Activated CD8-positive, alpha-beta memory T cell treated with anti-CD3 and anti-CD28 coated beads for 36 hours (primary cell): ENCODE measurements at regions not wholly inside any gene's neighbourhood (a gene's known extent, or its start where the extent isn't known, plus 50 kb on each side); places are given as distances from the start of the nearest gene placed in this dataset.

Source experiments
- CTCF ChIA-PET: fragments of 350-600 bp; sonication (Branson Sonifier 250); formaldehyde crosslinking; loops from one replicate; lab custom pipeline; 2021; ENCODE audit warnings: antibody characterized with exemption; lab: Charles Lee
- POLR2A ChIA-PET: fragments of 350-600 bp; sonication (Branson Sonifier 250); formaldehyde crosslinking; loops from one replicate; lab custom pipeline; 2021; ENCODE audit warnings: antibody characterized with exemption; lab: Charles Lee

DNA sequence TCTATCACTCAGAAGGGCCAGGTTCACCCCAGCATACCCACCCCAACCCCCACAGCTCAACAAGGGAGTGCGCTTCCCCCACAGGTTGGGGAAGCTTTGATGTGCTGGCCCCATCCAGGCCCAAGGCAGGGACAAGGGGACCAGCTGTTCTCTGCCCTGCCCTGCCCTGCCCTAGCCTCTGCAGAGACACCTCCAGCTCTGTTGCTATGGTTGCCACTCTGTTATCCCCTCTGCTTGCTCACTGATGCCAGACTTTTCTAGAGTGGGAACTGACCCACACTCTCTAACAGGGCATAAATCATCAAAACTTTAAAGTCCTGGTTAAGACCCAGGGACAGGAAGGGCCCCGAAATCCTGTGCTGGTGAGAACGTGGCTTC lies 50.4 kb upstream of the ENPP7 start:
- ChIA-PET POLR2A (no interaction called here), CTCF (no interaction called here)

GRCh38 chr17:79679631-79680317 lies 51.0 kb upstream of the ENPP7 start:
- CTCF ChIA-PET: interaction anchor here (0.6 kb wide), 1 partner anchor 100 kb away, joined by 4 read pairs; no protein-coding TSS in a partner anchor

DNA sequence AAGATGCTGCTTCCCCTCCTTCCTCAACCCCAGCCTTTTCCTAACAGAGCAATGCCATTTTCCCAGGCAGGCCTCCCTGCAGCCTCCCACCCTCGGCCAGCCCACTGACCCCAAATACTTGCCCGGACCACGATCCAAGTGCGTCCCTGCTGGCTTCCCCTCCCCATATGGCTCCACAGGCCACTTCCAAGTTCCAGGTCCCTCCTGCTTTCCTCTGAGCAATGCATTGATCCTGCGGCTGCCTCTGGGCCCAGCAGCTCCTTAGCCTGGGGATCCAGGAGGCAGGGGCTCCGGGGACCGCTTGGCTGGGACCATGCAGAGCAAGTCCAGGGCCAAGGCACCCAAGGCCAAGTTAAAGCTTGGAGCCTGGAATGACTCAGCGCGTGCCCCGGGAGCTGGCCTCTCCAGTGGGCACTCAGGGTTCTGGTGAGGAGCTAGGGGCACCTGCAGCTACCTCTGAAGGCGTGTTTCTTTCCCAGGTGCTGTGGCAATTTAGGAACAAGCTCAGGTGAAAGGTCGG lies 51.9 kb upstream of the ENPP7 start:
- POLR2A ChIA-PET: no interaction called here
- CTCF ChIA-PET: no interaction called here

More at GRCh38 chr17:79679631-79680317, 51.0 kb upstream of the ENPP7 start:
- POLR2A ChIA-PET: no interaction called here

- ChIA-PET POLR2A (no interaction called here), CTCF (no interaction called here)
Measured at GRCh38 chr17:79678091-79678735, 52.5 kb upstream of the ENPP7 start.

DNA sequence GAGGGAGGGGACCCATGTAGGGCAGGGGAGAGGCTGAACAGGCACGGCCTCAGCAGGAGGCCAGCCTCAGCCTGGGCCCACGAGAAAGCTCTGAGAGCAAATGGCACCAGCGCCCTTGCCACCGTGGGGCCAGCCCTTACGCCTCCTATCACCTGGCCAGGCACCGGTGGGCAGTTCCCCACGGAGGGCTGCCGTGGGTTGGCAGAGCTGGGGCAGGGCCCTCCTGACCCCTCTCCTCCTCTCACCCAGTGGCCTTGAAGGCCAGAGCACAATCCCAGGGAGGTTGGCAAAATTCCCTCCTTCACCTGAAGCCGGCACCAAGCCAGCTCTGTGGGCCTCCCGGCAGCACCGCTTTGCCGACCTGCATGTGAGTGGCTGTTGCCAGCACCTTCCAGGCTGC lies 53.1 kb upstream of the ENPP7 start:
- ChIA-PET POLR2A (no interaction called here), CTCF (no interaction called here)

GRCh38 chr17:79676796-79677195 lies 53.9 kb upstream of the ENPP7 start:
- CTCF ChIA-PET: no interaction called here
- POLR2A ChIA-PET: no interaction called here

DNA sequence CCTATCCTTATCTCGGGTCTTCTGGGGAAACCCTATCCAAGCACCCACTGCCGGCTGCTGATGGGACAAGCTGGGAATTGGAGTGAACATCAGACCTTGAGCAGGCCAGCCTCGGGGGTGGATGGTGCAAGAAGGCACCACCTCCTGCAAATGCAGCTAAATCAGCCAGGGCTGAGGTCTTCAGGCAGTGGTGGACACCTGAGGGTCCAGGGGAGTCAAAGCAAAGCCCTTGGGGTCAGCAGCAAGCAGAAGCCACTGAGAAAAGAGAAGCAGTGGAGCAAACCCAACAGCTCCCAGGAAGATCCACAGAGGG lies 55.4 kb upstream of the ENPP7 start:
- ChIA-PET CTCF (interaction anchor here (0.6 kb wide), 1 partner anchor 22 kb away, joined by 3 read pairs; no protein-coding TSS in a partner anchor), POLR2A (no interaction called here)

GRCh38 chr17:79674506-79675412 lies 56.0 kb upstream of the ENPP7 start:
- CTCF ChIA-PET: no interaction called here
- POLR2A ChIA-PET: no interaction called here

GRCh38 chr17:79673517-79673916 lies 57.2 kb upstream of the ENPP7 start:
- ChIA-PET CTCF (no interaction called here), POLR2A (no interaction called here)

DNA sequence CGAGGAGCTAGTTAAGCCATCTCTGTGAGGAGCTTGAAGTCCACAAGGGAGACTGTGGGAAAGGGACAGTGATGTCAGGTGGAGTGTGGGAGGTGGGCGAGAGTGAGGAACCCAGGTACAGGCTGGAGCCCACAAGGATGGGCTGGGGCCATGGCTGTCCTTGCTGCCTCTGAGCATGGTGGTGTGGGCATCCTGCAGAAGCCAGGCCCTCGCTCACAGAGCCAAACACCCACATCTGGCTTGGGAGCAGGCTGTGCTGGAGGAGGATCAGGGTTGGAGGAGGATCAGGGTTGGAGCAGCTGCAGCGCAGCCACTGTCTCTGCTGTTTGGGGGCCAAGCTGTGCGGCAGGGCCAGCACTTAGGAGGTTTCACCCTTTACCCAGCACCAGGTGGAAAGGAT lies 58.2 kb upstream of the ENPP7 start:
- POLR2A ChIA-PET: no interaction called here

DNA sequence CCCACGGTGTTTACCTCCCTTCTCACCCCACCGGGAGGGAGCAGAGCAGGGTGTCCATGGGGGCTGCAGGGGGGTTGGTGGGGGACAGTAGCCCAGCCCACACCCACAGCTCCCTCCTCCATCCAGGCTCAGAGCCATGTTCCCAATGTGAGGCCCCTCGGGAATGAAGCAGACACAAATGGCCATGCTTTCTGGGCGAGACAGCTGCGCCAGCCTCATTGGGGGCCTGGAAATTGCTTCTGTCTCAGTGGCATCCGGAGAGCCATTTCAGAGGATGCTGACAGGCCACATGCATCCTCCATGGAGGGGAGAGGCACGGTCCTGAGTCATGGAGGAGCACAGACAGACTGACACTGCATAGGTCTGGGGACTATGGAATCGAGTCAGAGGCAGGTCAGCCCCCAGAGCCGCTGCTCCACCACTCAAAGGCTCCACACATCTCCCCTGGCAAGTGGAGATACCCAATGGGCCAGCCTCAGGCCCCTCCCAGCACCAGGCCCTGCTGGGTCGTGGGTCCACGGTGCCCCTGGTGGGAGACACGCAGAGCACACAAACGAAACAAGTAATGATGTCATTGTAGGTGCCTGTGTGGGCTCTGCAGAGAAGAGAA lies 59.6 kb upstream of the ENPP7 start:
- POLR2A ChIA-PET: interaction anchor here (0.6 kb wide), 1 partner anchor 186 kb away, joined by 3 read pairs; no protein-coding TSS in a partner anchor
- CTCF ChIA-PET: no interaction called here

More for the DNA sequence above, 58.2 kb upstream of the ENPP7 start:
- CTCF ChIA-PET: no interaction called here

GRCh38 chr17:79670537-79671084 lies 59.8 kb upstream of the RBFOX3 start:
- POLR2A ChIA-PET: interaction anchor here (0.6 kb wide), 1 partner anchor 186 kb away, joined by 3 read pairs; no protein-coding TSS in a partner anchor
- CTCF ChIA-PET: no interaction called here

GRCh38 chr17:79669861-79670260 lies 59.0 kb upstream of the RBFOX3 start:
- ChIA-PET POLR2A (no interaction called here), CTCF (no interaction called here)

DNA sequence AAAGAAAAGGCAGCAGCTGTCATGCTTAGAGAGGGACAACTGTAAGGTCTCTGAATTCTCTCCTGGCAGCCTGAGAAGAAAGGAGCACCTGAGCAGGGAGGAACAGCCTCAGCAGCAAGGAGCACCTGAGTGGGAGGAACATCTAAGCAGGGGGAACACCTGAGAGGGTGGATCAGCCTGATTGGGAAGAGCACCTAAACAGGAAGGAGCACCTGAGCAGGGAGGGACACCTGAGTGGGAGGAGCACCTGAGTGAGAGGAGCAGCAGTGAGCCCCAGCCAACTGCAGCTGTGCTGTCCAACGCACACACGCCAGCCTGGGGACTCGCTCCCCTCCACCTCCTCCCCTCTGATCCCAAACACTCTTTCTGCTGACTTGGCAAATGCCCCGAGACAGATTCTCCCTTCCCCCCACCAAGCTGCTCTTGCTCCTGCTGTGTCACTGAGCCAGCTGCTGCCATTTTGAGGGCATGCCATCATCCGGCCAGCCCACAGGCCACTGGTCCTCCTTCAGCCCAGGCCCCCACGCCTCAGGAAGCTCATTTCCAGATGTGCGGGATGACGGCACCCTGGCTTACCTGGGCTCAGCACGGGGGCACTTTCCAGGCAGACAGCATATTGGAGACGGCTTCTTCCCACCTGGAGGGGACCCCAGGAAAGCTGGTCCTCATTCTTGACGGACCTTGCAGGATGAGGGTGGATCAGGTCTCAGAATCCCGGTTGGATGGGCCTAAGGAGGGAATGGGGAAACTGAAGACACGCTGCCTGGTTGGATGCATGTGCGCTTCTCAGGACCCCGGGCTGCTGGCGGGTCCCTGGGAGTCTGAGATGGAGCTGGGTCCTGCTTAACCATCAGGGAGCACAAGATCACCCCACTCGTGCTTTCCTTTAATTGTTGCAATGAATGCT lies 57.7 kb upstream of the RBFOX3 start:
- CTCF ChIA-PET: no interaction called here
- POLR2A ChIA-PET: no interaction called here

DNA sequence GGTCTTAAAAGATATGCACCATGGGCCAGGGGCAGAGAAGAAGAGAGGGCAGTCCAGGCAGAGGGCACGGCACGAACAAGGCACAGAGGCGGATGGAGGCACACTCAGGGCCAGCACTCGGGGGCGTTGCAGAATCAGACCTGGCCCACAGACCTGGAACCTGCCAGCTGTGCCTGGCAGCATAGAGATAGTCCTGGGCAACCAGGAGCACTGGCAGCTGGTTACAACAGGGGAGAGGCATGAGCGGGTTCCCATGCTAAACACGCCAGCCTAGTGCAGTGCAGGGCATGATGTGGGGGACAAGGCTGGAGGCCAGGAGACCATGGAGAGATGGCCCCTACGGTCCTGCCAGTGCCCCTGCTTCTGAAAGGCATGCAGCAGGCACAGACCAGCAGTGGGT lies 56.9 kb upstream of the RBFOX3 start:
- POLR2A ChIA-PET: no interaction called here
- CTCF ChIA-PET: interaction anchor here (0.7 kb wide), 1 partner anchor 38 kb away, joined by 3 read pairs; no protein-coding TSS in a partner anchor

DNA sequence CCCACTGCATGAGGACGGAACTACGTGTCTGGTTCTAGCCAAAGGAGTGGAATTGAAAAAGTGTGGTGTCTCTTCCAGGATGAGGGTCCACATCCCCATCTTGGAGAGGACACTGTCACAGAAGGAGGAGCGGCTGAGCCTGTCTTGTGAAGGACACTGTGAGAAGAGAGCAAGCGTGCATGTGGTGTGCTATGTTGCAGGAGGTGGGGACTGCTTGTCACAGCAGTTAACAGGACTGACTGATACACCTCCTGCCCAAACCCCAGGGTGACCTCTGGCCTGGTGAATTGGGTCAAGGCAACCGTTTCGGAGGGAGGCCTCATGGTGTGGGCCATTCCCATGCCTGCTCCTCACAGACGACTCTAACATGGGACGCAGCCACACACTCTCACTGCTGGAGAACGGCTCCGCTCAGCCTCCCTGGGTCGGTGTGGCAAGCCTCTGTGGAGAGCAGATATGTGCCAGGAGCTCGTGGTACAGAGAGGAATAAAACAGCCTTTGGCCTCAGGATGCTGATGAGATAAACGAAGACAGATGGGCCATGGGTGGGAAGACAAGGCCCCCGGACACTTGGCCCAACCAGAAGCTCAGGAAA lies 56.4 kb upstream of the RBFOX3 start:
- POLR2A ChIA-PET: no interaction called here

GRCh38 chr17:79666111-79666510 lies 55.3 kb upstream of the RBFOX3 start:
- CTCF ChIA-PET: interaction anchor here (1.4 kb wide), 1 partner anchor 15 kb away, joined by 3 read pairs; no protein-coding TSS in a partner anchor
- POLR2A ChIA-PET: no interaction called here

More for the DNA sequence above, 56.4 kb upstream of the RBFOX3 start:
- CTCF ChIA-PET: interaction anchor here (0.7 kb wide), 1 partner anchor 38 kb away, joined by 3 read pairs; no protein-coding TSS in a partner anchor
